K562 (cell line): ENCODE measurements at regions not wholly inside any gene's neighbourhood (a gene's known extent, or its start where the extent isn't known, plus 50 kb on each side); places are given as distances from the start of the nearest gene placed in this dataset.

Source experiments
- DIDO1 ChIP-seq: fragments of 450-650 bp; IDR thresholded peaks from 2 replicates; pipeline ENCODE4 v1.6.1; 2016; ENCODE audit warnings: low read depth, missing biosample characterization, missing genetic modification characterization
- MGA ChIP-seq: fragments of 450-650 bp; IDR thresholded peaks from 2 replicates; pipeline ENCODE4 v1.6.1; 2016; ENCODE audit warnings: mild to moderate bottlenecking, moderate library complexity

- TF ChIP-seq MGA (no peak), DIDO1 (no peak)
- TF ChIP-seq, all 486 proteins: peak for 0
Observed at GRCh38 chr12:87849074-87849473, 180.1 kb downstream of the C12orf50 start (continued).
